GM12878 (cell line): ENCODE measurements at regions not wholly inside any gene's neighbourhood (a gene's known extent, or its start where the extent isn't known, plus 50 kb on each side); places are given as distances from the start of the nearest gene placed in this dataset.

Source experiments
- ATAC-seq: fragments of 200-7000 bp; cut with Tn5 transposase; 3 replicates; pipeline ENCODE4 v1.9.1; 2020; ENCODE audit warnings: mild to moderate bottlenecking, moderate library complexity
- BruUV-seq: library from RNA; stranded (reverse); fragments of 400-500 nt; replicated peaks from 2 replicates; lab custom pipeline; 2021; lab: Mats Ljungman, UMichigan
- CTCF ChIA-PET: fragments of 300-600 bp; sonication (Branson Sonifier 250); formaldehyde crosslinking; extraction: SDS; loops from one replicate; lab custom pipeline; 2021; ENCODE audit warnings: inconsistent platforms; lab: Yijun Ruan, JAX
- POLR2A ChIA-PET: fragments of 350-600 bp; formaldehyde crosslinking; extraction: SDS; loops from one replicate; lab custom pipeline; 2021; ENCODE audit warnings: inconsistent platforms; lab: Charles Lee
- RAD21 ChIA-PET: fragments of 300-600 bp; sonication (Branson Sonifier 250); formaldehyde crosslinking; loops from one replicate; lab custom pipeline; 2023; ENCODE audit warnings: antibody characterized with exemption; ENCODE audit not compliant: unreplicated experiment; lab: Charles Lee
- SMC1A ChIA-PET: fragments of 300-600 bp; sonication (Branson Sonifier 250); formaldehyde crosslinking; loops from one replicate; lab custom pipeline; 2023; ENCODE audit not compliant: unreplicated experiment, uncharacterized antibody; lab: Charles Lee
- DNase-seq: peaks from one replicate; pipeline ENCODE4 v3.0.0-alpha.2; 2011; ENCODE audit warnings: low read depth, low spot score
- FAIRE-seq: peaks from 3 replicates; lab custom pipeline; 2011; peaks lifted over from hg19 to GRCh38; lab: Jason Lieb, UNC
- H2AFZ ChIP-seq: 2 replicates; pipeline ENCODE4 v1.6.0; 2011; ENCODE audit warnings: low read depth, low read length, control low read depth; ENCODE audit not compliant: control insufficient read depth
- H3K27ac ChIP-seq: 2 replicates; pipeline ENCODE4 v1.5.1; 2011; ENCODE audit warnings: control low read depth; ENCODE audit not compliant: control insufficient read depth, insufficient read depth
- H3K27me3 ChIP-seq, 2 experiments: replicated peaks in 1 of 2; 2 replicates each; pipeline versions ENCODE4 v1.6.0 to v1.6.1; 2011; ENCODE audit warnings: low read length in 1 of 2; ENCODE audit not compliant: control insufficient read depth in 2 of 2, insufficient read depth in 2 of 2
- H3K36me3 ChIP-seq, 2 experiments: 2 replicates each; pipeline ENCODE4 v1.5.1; 2011; ENCODE audit warnings: low read length in 1 of 2; ENCODE audit not compliant: control insufficient read depth in 2 of 2, insufficient read depth in 2 of 2
- H3K4me1 ChIP-seq: 2 replicates; pipeline ENCODE4 v1.6.1; 2011; ENCODE audit warnings: mild to moderate bottlenecking, low read length, moderate library complexity, mixed read lengths; ENCODE audit not compliant: control insufficient read depth, insufficient read depth
- H3K4me2 ChIP-seq: 2 replicates; pipeline ENCODE4 v1.6.0; 2011; ENCODE audit warnings: control low read depth; ENCODE audit not compliant: control insufficient read depth, insufficient read depth
- H3K4me3 ChIP-seq: fragments of 200-600 bp; sonication (generic); 2 replicates; pipeline ENCODE4 v1.5.1; 2016
- H3K79me2 ChIP-seq: 2 replicates; pipeline ENCODE4 v1.6.0; 2011; ENCODE audit warnings: low read length; ENCODE audit not compliant: control insufficient read depth, insufficient read depth
- H3K9ac ChIP-seq: 2 replicates; pipeline ENCODE4 v1.8.0; 2011; ENCODE audit warnings: low read length, control low read depth, mixed read lengths; ENCODE audit not compliant: control insufficient read depth, insufficient read depth
- H3K9me3 ChIP-seq: replicated peaks from 3 replicates; pipeline ENCODE4 v1.5.1; 2011; ENCODE audit warnings: mild to moderate bottlenecking, low read length; ENCODE audit not compliant: control insufficient read depth, insufficient read depth
- H4K20me1 ChIP-seq: 2 replicates; pipeline ENCODE4 v1.6.0; 2011; ENCODE audit not compliant: control insufficient read depth, insufficient read depth
- GABPA ChIP-seq: IDR thresholded peaks from 2 replicates; pipeline ENCODE4 v1.6.1; 2014; ENCODE audit warnings: antibody characterized with exemption, low read depth, mild to moderate bottlenecking, inconsistent platforms
- HDAC6 ChIP-seq: fragments of 200-600 bp; sonication (generic); IDR thresholded peaks from one replicate; pipeline ENCODE4 v1.8.0; 2017; ENCODE audit warnings: antibody characterized with exemption; ENCODE audit not compliant: unreplicated experiment
- JUNB ChIP-seq: IDR thresholded peaks from 2 replicates; pipeline ENCODE4 v1.6.1; 2016; ENCODE audit warnings: antibody characterized with exemption, mild to moderate bottlenecking
- POLR2AphosphoS2 ChIP-seq: IDR thresholded peaks from 2 replicates; pipeline ENCODE4 v1.6.1; 2011; ENCODE audit warnings: low read depth, mild to moderate bottlenecking, low read length, improper control_type of control experiment, moderate library complexity
- RAD21 ChIP-seq: IDR thresholded peaks from 2 replicates; pipeline ENCODE4 v1.6.1; 2011; ENCODE audit warnings: mild to moderate bottlenecking, low read depth, low read length, moderate library complexity; ENCODE audit not compliant: insufficient read depth
- RELA ChIP-seq: fragments of 450-650 bp; IDR thresholded peaks from 2 replicates; pipeline ENCODE4 v1.8.0; 2014; ENCODE audit warnings: borderline replicate concordance; ENCODE audit not compliant: partially characterized antibody
- SREBF2 ChIP-seq: IDR thresholded peaks from 2 replicates; pipeline ENCODE4 v1.6.1; 2012; ENCODE audit warnings: mild to moderate bottlenecking, low read length
- TAF1 ChIP-seq: IDR thresholded peaks from 2 replicates; pipeline ENCODE4 v1.6.1; 2011; ENCODE audit warnings: mild to moderate bottlenecking, low read depth, low read length, borderline replicate concordance
- ZBTB40 ChIP-seq: fragments of 450-650 bp; IDR thresholded peaks from 2 replicates; pipeline ENCODE4 v1.6.1; 2016; ENCODE audit warnings: mild to moderate bottlenecking, moderate library complexity, borderline replicate concordance
- ZNF217 ChIP-seq: fragments of 450-650 bp; IDR thresholded peaks from 2 replicates; pipeline ENCODE4 v1.6.1; 2017; ENCODE audit warnings: antibody characterized with exemption, mild to moderate bottlenecking
- WGBS: methylation state at CpG from one replicate; pipeline ENCODE4 v1.1.6; 2016; ENCODE audit warnings: low lambda C conversion rate; ENCODE audit not compliant: insufficient replicate concordance, insufficient coverage; ENCODE audit errors: missing lambda C conversion rate; 5-methylcytosine and 5-hydroxymethylcytosine counted together
- in situ Hi-C: fragments of 300-500 bp; cut with MboI; formaldehyde crosslinking; loops from 9 replicates; pipeline ENCODE4 v1.14.3; 2018; ENCODE audit warnings: mixed read lengths
- intact Hi-C: fragments of 100-400 bp; cut with micrococcal nuclease; formaldehyde crosslinking; loops from one replicate; pipeline ENCODE4 v1.14.2; 2022; ENCODE audit not compliant: unreplicated experiment

GRCh38 chr14:98965076-98965475 is 306.9 kb downstream of the BCL11B start:
- Histone ChIP-seq H4K20me1 (no peaks in the 10 kb centered on the region), H3K79me2 (no peaks in the 10 kb centered on the region), H3K9me3 (no peaks in the 10 kb centered on the region; the same call in 2 of the 3 replicates), H3K4me2 (no peak overlapping the region), H3K4me3 (no peak overlapping the region)
- in situ Hi-C loops, result no loop called here
- WGBS, result 43% methylated on average over 5 of the region's 5 CpGs
- no peak for DNase-seq
- no peak for TF ChIP-seq ZBTB40
- no peak for TF ChIP-seq SREBF2
- no peak for TF ChIP-seq RELA
- no peak for TF ChIP-seq GABPA
- no peak for TF ChIP-seq TAF1
- no peak for TF ChIP-seq HDAC6
- no peak for TF ChIP-seq POLR2AphosphoS2
- TF ChIP-seq JUNB, result no peak
- no peak for TF ChIP-seq ZNF217
- no peak for TF ChIP-seq RAD21
- TF ChIP-seq, all 136 proteins: peak for 0
- intact Hi-C loops, result no loop called here
- ChIA-PET RAD21 (no interaction called here), CTCF (no interaction called here), POLR2A (no interaction called here), SMC1A (interaction anchor here (0.6 kb wide), 1 partner anchor 1817 kb away, joined by 3 read pairs; no protein-coding TSS in a partner anchor)
- H2AFZ ChIP-seq, result no peak overlapping the region
- H3K27me3 ChIP-seq, result no peaks in the 10 kb centered on the region
- BruUV-seq, result no TSS peak
- FAIRE-seq (no peak), ATAC-seq (no peak)
- H3K9ac ChIP-seq, result no peak overlapping the region
- no peaks in the 10 kb centered on the region for H3K36me3 ChIP-seq
- H3K4me1 ChIP-seq, result no peaks in the 10 kb centered on the region
- H3K27ac ChIP-seq, result no peak overlapping the region
